H54 (cell line): ENCODE measurements at regions not wholly inside any gene's neighbourhood (a gene's known extent, or its start where the extent isn't known, plus 50 kb on each side); places are given as distances from the start of the nearest gene placed in this dataset.

ENCODE experiments used
- DNase-seq: peaks from one replicate; pipeline ENCODE4 v3.0.0; 2011; ENCODE audit warnings: low spot score, mixed read lengths; ENCODE audit not compliant: insufficient read length
- FAIRE-seq: peaks from 3 replicates; lab custom pipeline; 2011; peaks lifted over from hg19 to GRCh38; lab: Jason Lieb, UNC
- POLR2A ChIP-seq: IDR thresholded peaks from 2 replicates; pipeline ENCODE4 v1.6.1; 2011; ENCODE audit warnings: low read depth, mild to moderate bottlenecking, low read length

DNA sequence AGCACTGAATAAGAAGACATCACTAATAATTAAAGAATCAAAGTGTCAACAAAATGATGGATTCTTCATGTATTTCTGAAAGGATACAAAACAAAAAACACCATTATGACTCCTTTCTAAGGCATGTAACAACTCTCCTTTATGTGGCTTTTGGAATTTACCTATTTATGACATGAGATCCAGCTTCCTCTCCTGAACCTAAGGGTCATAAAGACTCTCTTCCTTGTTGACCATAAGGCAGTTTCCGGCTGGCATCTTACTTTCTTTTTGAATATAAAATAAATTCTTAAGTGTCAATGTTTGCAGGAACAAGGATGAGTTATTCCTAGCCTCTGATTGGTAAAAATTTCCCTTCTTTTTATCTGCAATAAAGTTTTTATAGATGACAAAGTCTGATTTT is 111.1 kb upstream of the GRPR start:
- no peak for FAIRE-seq
- DNase-seq, result no peak
- no peak for TF ChIP-seq POLR2A

GRCh38 chrX:16005917-16006316 is 117.4 kb upstream of the GRPR start:
- FAIRE-seq (no peak), DNase-seq (no peak)
- TF ChIP-seq POLR2A, result no peak

- no peak for FAIRE-seq
- TF ChIP-seq POLR2A, result no peak
- no peak for DNase-seq
Measured at GRCh38 chrX:16002185-16002584, 121.2 kb upstream of the GRPR start.

- no peak for FAIRE-seq
- no peak for TF ChIP-seq POLR2A
- DNase-seq, result no peak
Measured at GRCh38 chrX:15998350-15998749, 125.0 kb upstream of the GRPR start.

DNA sequence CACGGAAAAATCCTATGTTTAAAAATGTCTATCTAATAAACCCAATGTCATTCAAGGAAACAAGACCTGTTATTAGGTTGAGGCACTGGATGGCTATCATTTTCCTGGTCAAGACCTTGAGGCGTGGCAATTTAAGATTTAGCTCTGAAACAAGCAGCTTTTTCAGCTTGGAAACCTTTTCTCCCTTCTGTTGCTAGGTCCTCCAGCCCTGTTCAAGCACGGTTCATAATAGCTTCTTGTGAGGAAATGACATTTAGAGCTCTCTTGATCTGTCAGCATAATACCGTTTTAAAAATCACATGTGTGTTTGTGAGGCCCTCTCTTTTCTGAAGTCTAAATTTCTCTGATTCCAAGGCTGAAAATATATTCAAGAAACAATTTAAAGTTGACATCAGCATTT is 133.6 kb upstream of the GRPR start:
- FAIRE-seq, result no peak
- no peak for TF ChIP-seq POLR2A
- DNase-seq, result no peak

DNA sequence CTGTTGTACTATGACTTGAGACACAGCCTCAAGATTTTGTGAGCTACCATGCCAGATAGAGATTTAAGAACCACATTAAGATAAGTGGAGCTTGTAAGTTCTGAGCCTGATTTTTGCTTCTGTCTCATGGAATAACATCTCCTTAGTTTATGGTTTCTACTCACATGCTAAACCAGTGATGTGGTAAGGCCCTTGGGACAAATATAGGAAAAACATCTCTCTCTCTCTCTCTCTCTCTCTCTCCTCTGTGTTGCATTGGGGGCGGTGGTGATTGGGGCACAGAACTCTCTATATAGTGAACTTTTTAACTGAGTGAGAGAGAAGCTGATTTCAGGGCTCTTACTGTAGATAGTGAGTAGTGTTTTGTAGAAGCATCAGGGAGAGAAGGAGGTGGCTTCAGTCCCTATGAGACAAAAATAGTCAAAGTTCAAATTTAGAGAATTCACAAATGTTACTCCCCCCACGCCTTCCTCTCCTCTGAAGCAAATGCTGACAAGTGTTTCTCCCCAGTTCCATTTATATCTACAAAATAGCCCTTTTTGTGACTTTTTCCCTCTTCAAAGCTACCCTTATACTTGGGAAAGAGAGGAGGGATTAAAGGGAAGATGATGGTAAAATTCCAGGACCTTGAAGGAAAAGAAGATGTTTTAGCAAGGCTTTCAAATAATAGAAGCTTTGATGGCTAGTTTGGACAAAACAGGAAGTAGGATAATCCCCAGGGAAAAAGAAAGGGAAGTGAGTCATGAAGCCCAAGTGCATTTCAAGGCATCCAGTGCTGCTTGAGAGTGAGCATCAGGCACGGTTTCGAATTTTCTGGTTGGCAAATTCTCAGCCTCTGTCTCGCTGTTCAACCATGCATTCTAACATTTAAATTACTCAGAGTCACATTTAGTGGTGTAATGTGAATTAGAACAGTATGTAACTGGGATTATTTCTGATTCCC is 134.3 kb upstream of the AP1S2 start:
- no peak for TF ChIP-seq POLR2A
- FAIRE-seq, result no peak
- no peak for DNase-seq

DNA sequence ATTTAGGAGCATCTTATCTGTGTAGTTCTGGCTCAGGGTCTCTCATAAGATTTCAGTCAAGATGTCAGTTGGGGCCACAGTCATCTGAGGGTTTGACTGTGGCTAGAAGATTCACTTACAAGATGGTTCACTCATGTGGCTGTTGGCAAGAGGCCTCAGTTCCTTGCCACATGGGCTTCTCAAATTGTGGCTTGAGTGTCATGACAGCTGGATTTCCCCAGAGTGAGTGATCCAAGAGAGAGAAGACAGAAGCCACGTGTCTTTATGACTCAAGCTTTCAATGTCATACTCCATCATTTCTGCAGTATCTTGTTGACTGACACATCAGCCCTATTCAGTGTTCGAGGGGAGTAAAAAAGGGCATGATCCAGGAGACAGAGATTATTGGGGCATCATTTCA is 131.3 kb upstream of the AP1S2 start:
- DNase-seq, result no peak
- TF ChIP-seq POLR2A, result no peak
- FAIRE-seq, result no peak

GRCh38 chrX:15983034-15983433 is 128.4 kb upstream of the AP1S2 start:
- TF ChIP-seq POLR2A, result no peak
- DNase-seq, result no peak
- FAIRE-seq, result no peak

GRCh38 chrX:15977644-15978043 is 123.0 kb upstream of the AP1S2 start:
- no peak for FAIRE-seq
- no peak for DNase-seq

GRCh38 chrX:15976396-15976795 is 121.8 kb upstream of the AP1S2 start:
- FAIRE-seq (no peak), DNase-seq (no peak)
- no peak for TF ChIP-seq POLR2A

More at GRCh38 chrX:15977644-15978043, 123.0 kb upstream of the AP1S2 start:
- no peak for TF ChIP-seq POLR2A

DNA sequence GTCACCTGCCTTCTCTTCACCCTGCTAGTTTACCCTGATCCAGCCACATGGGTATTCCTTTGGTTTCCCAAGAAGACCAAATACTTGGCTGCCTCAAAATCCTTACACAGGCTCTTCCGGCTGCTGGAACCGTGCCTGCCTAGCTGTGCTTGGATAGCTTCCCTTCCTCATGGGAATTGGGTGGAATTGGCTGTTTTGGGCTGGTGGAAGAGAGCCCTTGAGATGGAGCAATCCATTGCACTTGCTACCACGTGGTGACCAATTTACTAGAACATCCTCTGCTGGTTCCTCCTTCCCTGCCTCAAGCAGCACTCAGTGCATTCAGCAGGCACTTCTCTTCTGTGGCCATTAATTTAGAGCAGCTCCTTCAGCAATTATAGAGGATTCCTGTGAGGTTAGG is 119.3 kb upstream of the AP1S2 start:
- DNase-seq, result no peak
- FAIRE-seq, result no peak
- no peak for TF ChIP-seq POLR2A

GRCh38 chrX:15973299-15973698 is 118.7 kb upstream of the AP1S2 start:
- TF ChIP-seq POLR2A, result no peak
- FAIRE-seq, result no peak
- DNase-seq, result no peak

GRCh38 chrX:15971696-15972095 is 117.1 kb upstream of the AP1S2 start:
- DNase-seq (no peak), FAIRE-seq (no peak)
- TF ChIP-seq POLR2A, result no peak

DNA sequence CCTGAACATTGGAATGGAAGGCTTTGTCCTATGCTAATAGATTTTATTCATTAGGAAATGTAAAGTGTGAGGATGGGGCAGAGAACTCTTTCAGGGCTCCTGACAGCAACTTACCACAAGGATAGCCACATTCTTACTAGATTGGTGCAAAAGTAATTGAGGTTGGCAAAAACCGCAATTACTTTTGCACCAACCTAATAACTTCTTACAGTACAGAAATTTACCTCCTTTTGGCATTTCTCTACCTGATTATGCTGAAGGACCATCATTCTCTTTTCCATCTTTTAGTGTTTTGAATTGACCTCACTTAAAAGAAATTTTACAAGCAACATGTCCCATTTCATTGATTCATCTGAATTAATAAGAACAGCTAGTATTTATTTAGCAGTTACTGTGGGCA is 109.2 kb upstream of the AP1S2 start:
- no peak for TF ChIP-seq POLR2A
- DNase-seq, result no peak
- FAIRE-seq, result no peak

DNA sequence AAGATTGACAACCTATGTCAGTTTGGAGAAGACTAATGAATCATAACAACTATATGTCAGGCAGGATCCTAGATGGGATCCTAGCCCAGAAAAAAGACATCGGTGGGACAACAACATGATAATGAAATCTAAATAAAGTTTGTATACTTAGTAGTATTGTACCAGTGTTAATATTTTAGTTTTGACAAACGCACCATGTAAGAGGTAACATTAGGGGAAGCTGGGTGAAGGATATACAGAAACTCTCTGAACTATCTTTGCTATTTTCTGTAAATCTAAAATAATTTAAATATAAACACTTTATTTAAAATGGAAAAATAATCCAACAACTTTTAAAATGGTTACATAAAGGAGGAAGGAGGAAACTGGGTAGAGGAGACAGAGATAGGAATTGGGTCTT is 105.6 kb upstream of the AP1S2 start:
- DNase-seq, result no peak
- no peak for TF ChIP-seq POLR2A
- FAIRE-seq, result no peak
